GM23338 (cell line): ENCODE measurements at regions not wholly inside any gene's neighbourhood (a gene's known extent, or its start where the extent isn't known, plus 50 kb on each side); places are given as distances from the start of the nearest gene placed in this dataset.

Experiments
- ATAC-seq: fragments of 200-7000 bp; cut with Tn5 transposase; 3 replicates; pipeline ENCODE4 v1.9.1; 2020
- DNase-seq: peaks from one replicate; pipeline ENCODE4 v3.0.0-alpha.2; 2015; ENCODE audit warnings: low spot score
- H2AFZ ChIP-seq: fragments of 200-600 bp; sonication (generic); 2 replicates; pipeline ENCODE4 v1.8.0; 2016; ENCODE audit warnings: antibody characterized with exemption, mild to moderate bottlenecking, moderate library complexity
- H3F3A ChIP-seq: fragments of 200-600 bp; sonication (generic); replicated peaks from 2 replicates; pipeline ENCODE4 v1.8.0; 2017; ENCODE audit warnings: antibody characterized with exemption, mixed run types, low read depth
- H3K27ac ChIP-seq: fragments of 200-600 bp; sonication (generic); 2 replicates; pipeline ENCODE4 v1.6.1; 2016; ENCODE audit warnings: low read depth
- H3K27me3 ChIP-seq: fragments of 200-600 bp; sonication (generic); 2 replicates; pipeline ENCODE4 v1.8.0; 2016; ENCODE audit warnings: mild to moderate bottlenecking, mixed run types, moderate library complexity; ENCODE audit not compliant: insufficient read depth
- H3K36me3 ChIP-seq: fragments of 200-600 bp; sonication (generic); 2 replicates; pipeline ENCODE4 v1.8.0; 2016; ENCODE audit warnings: mild to moderate bottlenecking; ENCODE audit not compliant: insufficient read depth
- H3K4me1 ChIP-seq: fragments of 200-600 bp; sonication (generic); 2 replicates; pipeline ENCODE4 v1.8.0; 2016; ENCODE audit warnings: mild to moderate bottlenecking, moderate library complexity; ENCODE audit not compliant: insufficient read depth
- H3K4me2 ChIP-seq: fragments of 200-600 bp; sonication (generic); 2 replicates; pipeline ENCODE4 v1.7.1; 2017; ENCODE audit warnings: mixed run types
- H3K4me3 ChIP-seq: fragments of 200-600 bp; sonication (generic); 2 replicates; pipeline ENCODE4 v1.6.1; 2016; ENCODE audit warnings: mixed run types
- H3K79me2 ChIP-seq: fragments of 200-600 bp; sonication (generic); replicated peaks from 2 replicates; pipeline ENCODE4 v1.8.0; 2017; ENCODE audit warnings: mild to moderate bottlenecking; ENCODE audit not compliant: insufficient read depth
- H3K9me2 ChIP-seq: fragments of 200-600 bp; sonication (generic); 2 replicates; pipeline ENCODE4 v1.8.0; 2017; ENCODE audit not compliant: insufficient read depth
- H4K20me1 ChIP-seq: fragments of 200-600 bp; sonication (generic); replicated peaks from 2 replicates; pipeline ENCODE4 v1.8.0; 2017; ENCODE audit warnings: mild to moderate bottlenecking; ENCODE audit not compliant: insufficient read depth
- H3K27ac Mint-ChIP-seq: 2 replicates; pipeline ENCODE4 v1.8.0; 2020; ENCODE audit warnings: inconsistent platforms, mild to moderate bottlenecking, moderate library complexity, mixed read lengths
- H3K27me3 Mint-ChIP-seq: 3 replicates; pipeline ENCODE4 v1.8.0; 2022; ENCODE audit warnings: low read depth, mild to moderate bottlenecking, moderate library complexity, mixed read lengths, inconsistent platforms; ENCODE audit not compliant: insufficient read depth, poor library complexity
- H3K36me3 Mint-ChIP-seq: 3 replicates; pipeline ENCODE4 v1.8.0; 2021; ENCODE audit warnings: low read depth, mild to moderate bottlenecking, inconsistent platforms, moderate library complexity, mixed read lengths
- H3K4me1 Mint-ChIP-seq: 3 replicates; pipeline ENCODE4 v1.8.0; 2020; ENCODE audit warnings: mild to moderate bottlenecking, inconsistent platforms, mixed read lengths
- H3K4me3 Mint-ChIP-seq: 3 replicates; pipeline ENCODE4 v1.8.0; 2021; ENCODE audit warnings: moderate library complexity, mild to moderate bottlenecking, inconsistent platforms, mixed read lengths
- H3K9me3 Mint-ChIP-seq: 3 replicates; pipeline ENCODE4 v1.8.0; 2020; ENCODE audit warnings: moderate library complexity, mild to moderate bottlenecking, inconsistent platforms, mixed read lengths
- CREB1 ChIP-seq: fragments of 250-450 bp; sonication (Bioruptor Pico); IDR thresholded peaks from 2 replicates; pipeline ENCODE4 v1.5.0; 2020; ENCODE audit warnings: low read depth, mild to moderate bottlenecking, moderate library complexity
- EZH2phosphoT487 ChIP-seq: fragments of 200-600 bp; sonication (generic); IDR thresholded peaks from one replicate; pipeline ENCODE4 v1.8.1; 2018; ENCODE audit warnings: antibody characterized with exemption; ENCODE audit not compliant: unreplicated experiment
- JUNB ChIP-seq: IDR thresholded peaks from one replicate; pipeline ENCODE4 v1.6.1; 2016; ENCODE audit warnings: antibody characterized with exemption; ENCODE audit not compliant: unreplicated experiment
- STAT1 ChIP-seq: IDR thresholded peaks from one replicate; pipeline ENCODE4 v1.6.1; 2016; ENCODE audit warnings: antibody characterized with exemption; ENCODE audit not compliant: unreplicated experiment
- ZNF114 ChIP-seq: fragments of 250-450 bp; sonication (Bioruptor Pico); IDR thresholded peaks from 2 replicates; pipeline ENCODE4 v1.5.0; 2020; ENCODE audit warnings: mild to moderate bottlenecking, moderate library complexity
- TF ChIP-seq, protein P1 (sequence below), 2 experiments: fragments of 200-600 bp in 1 of 2; sonication (generic) in 1 of 2; conservative IDR thresholded peaks; 2 replicates each; pipeline versions ENCODE4 v1.5.1 to v1.6.1; 2016 to 2017; ENCODE audit warnings: antibody characterized with exemption in 2 of 2, low read depth in 2 of 2, mild to moderate bottlenecking in 2 of 2, moderate library complexity in 1 of 2
- TF ChIP-seq, protein P2 (sequence below): IDR thresholded peaks from one replicate; pipeline ENCODE4 v1.6.1; 2018; ENCODE audit warnings: antibody characterized with exemption; ENCODE audit not compliant: unreplicated experiment
- TF ChIP-seq, protein P3 (sequence below): fragments of 250-450 bp; sonication (Bioruptor Pico); IDR thresholded peaks from 2 replicates; pipeline ENCODE4 v1.5.0; 2020; ENCODE audit warnings: mild to moderate bottlenecking, moderate library complexity

DNA sequence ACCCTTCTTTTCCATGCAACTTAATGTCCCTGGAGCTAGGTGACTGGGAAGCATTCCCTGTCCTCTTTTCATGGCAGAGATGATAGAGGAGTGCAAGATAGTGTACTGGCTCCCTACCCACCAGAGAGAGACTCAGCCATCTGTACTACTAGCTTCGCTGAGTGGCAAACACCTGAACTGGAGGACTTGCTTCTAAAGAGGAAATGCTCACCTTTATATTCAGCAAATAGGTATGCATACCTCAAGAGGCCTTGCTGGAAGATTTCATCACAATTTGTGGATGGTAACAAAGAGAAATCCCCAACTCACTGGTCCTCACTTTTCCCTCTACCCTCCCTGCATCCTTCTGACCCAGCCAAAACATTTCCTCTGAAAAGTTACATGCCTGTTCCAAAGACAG lies 124.1 kb downstream of the FOXA2 start:
- no peak overlapping the region for H3K4me3 ChIP-seq
- peaks cover 41% of the 10 kb centered on the region for H3K27me3 Mint-ChIP-seq
- no peak overlapping the region for H2AFZ ChIP-seq
- TF ChIP-seq EZH2phosphoT487 (no peak), ZNF114 (no peak)
- TF ChIP-seq, protein P1, sequence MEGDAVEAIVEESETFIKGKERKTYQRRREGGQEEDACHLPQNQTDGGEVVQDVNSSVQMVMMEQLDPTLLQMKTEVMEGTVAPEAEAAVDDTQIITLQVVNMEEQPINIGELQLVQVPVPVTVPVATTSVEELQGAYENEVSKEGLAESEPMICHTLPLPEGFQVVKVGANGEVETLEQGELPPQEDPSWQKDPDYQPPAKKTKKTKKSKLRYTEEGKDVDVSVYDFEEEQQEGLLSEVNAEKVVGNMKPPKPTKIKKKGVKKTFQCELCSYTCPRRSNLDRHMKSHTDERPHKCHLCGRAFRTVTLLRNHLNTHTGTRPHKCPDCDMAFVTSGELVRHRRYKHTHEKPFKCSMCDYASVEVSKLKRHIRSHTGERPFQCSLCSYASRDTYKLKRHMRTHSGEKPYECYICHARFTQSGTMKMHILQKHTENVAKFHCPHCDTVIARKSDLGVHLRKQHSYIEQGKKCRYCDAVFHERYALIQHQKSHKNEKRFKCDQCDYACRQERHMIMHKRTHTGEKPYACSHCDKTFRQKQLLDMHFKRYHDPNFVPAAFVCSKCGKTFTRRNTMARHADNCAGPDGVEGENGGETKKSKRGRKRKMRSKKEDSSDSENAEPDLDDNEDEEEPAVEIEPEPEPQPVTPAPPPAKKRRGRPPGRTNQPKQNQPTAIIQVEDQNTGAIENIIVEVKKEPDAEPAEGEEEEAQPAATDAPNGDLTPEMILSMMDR (conservative IDR thresholded peaks at IDR 0.05; ENCODE audit: low read depth in 2 of 2), result no peak
- H3K4me1 ChIP-seq, result peaks cover 24% of the 10 kb centered on the region
- no peaks in the 10 kb centered on the region for H3K36me3 Mint-ChIP-seq
- H3K9me2 ChIP-seq, result no peaks in the 10 kb centered on the region
- DNase-seq (no peak), ATAC-seq (no peak)
- H3F3A ChIP-seq, result no peaks in the 10 kb centered on the region
- H3K27me3 ChIP-seq, result peaks cover 66% of the 10 kb centered on the region
- H3K27ac Mint-ChIP-seq, result no peak overlapping the region
- H3K27ac ChIP-seq, result no peak overlapping the region
- H3K4me1 Mint-ChIP-seq, result peaks cover 39% of the 10 kb centered on the region
- H3K4me3 Mint-ChIP-seq, result no peak overlapping the region
- no peaks in the 10 kb centered on the region for H3K79me2 ChIP-seq
- H3K9me3 Mint-ChIP-seq, result no peaks in the 10 kb centered on the region
- H4K20me1 ChIP-seq, result peaks cover 18% of the 10 kb centered on the region
- no peaks in the 10 kb centered on the region for H3K36me3 ChIP-seq
- no peak overlapping the region for H3K4me2 ChIP-seq

DNA sequence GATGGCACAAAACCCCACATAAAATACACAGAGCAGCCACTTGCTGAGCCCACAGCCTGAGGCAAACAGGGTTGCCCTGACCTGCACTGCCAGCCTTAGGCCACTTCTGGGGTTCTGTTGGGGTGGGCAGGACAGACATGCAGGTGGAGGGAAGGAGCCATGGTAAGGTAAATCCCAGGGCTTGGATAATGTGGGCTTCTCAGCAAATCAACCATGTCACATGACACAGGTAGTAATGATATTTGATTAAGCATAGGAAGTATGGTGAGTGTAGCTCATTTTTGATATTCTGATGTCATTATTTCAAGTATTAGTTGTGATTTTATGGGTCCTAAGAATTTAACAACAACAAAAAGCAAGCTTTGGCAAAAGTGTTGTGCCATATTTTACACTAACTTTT lies 124.6 kb downstream of the FOXA2 start:
- H3K9me2 ChIP-seq, result no peaks in the 10 kb centered on the region
- no peak overlapping the region for H2AFZ ChIP-seq
- no peak overlapping the region for H3K4me2 ChIP-seq
- H3K4me3 Mint-ChIP-seq, result no peak overlapping the region
- H3K27ac ChIP-seq, result no peak overlapping the region
- TF ChIP-seq, protein P1 (conservative IDR thresholded peaks at IDR 0.05; ENCODE audit: low read depth in 2 of 2), result no peak
- TF ChIP-seq, protein P2, sequence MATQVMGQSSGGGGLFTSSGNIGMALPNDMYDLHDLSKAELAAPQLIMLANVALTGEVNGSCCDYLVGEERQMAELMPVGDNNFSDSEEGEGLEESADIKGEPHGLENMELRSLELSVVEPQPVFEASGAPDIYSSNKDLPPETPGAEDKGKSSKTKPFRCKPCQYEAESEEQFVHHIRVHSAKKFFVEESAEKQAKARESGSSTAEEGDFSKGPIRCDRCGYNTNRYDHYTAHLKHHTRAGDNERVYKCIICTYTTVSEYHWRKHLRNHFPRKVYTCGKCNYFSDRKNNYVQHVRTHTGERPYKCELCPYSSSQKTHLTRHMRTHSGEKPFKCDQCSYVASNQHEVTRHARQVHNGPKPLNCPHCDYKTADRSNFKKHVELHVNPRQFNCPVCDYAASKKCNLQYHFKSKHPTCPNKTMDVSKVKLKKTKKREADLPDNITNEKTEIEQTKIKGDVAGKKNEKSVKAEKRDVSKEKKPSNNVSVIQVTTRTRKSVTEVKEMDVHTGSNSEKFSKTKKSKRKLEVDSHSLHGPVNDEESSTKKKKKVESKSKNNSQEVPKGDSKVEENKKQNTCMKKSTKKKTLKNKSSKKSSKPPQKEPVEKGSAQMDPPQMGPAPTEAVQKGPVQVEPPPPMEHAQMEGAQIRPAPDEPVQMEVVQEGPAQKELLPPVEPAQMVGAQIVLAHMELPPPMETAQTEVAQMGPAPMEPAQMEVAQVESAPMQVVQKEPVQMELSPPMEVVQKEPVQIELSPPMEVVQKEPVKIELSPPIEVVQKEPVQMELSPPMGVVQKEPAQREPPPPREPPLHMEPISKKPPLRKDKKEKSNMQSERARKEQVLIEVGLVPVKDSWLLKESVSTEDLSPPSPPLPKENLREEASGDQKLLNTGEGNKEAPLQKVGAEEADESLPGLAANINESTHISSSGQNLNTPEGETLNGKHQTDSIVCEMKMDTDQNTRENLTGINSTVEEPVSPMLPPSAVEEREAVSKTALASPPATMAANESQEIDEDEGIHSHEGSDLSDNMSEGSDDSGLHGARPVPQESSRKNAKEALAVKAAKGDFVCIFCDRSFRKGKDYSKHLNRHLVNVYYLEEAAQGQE, result no peak
- TF ChIP-seq JUNB (no peak), STAT1 (no peak), CREB1 (no peak)
- TF ChIP-seq, protein P3, sequence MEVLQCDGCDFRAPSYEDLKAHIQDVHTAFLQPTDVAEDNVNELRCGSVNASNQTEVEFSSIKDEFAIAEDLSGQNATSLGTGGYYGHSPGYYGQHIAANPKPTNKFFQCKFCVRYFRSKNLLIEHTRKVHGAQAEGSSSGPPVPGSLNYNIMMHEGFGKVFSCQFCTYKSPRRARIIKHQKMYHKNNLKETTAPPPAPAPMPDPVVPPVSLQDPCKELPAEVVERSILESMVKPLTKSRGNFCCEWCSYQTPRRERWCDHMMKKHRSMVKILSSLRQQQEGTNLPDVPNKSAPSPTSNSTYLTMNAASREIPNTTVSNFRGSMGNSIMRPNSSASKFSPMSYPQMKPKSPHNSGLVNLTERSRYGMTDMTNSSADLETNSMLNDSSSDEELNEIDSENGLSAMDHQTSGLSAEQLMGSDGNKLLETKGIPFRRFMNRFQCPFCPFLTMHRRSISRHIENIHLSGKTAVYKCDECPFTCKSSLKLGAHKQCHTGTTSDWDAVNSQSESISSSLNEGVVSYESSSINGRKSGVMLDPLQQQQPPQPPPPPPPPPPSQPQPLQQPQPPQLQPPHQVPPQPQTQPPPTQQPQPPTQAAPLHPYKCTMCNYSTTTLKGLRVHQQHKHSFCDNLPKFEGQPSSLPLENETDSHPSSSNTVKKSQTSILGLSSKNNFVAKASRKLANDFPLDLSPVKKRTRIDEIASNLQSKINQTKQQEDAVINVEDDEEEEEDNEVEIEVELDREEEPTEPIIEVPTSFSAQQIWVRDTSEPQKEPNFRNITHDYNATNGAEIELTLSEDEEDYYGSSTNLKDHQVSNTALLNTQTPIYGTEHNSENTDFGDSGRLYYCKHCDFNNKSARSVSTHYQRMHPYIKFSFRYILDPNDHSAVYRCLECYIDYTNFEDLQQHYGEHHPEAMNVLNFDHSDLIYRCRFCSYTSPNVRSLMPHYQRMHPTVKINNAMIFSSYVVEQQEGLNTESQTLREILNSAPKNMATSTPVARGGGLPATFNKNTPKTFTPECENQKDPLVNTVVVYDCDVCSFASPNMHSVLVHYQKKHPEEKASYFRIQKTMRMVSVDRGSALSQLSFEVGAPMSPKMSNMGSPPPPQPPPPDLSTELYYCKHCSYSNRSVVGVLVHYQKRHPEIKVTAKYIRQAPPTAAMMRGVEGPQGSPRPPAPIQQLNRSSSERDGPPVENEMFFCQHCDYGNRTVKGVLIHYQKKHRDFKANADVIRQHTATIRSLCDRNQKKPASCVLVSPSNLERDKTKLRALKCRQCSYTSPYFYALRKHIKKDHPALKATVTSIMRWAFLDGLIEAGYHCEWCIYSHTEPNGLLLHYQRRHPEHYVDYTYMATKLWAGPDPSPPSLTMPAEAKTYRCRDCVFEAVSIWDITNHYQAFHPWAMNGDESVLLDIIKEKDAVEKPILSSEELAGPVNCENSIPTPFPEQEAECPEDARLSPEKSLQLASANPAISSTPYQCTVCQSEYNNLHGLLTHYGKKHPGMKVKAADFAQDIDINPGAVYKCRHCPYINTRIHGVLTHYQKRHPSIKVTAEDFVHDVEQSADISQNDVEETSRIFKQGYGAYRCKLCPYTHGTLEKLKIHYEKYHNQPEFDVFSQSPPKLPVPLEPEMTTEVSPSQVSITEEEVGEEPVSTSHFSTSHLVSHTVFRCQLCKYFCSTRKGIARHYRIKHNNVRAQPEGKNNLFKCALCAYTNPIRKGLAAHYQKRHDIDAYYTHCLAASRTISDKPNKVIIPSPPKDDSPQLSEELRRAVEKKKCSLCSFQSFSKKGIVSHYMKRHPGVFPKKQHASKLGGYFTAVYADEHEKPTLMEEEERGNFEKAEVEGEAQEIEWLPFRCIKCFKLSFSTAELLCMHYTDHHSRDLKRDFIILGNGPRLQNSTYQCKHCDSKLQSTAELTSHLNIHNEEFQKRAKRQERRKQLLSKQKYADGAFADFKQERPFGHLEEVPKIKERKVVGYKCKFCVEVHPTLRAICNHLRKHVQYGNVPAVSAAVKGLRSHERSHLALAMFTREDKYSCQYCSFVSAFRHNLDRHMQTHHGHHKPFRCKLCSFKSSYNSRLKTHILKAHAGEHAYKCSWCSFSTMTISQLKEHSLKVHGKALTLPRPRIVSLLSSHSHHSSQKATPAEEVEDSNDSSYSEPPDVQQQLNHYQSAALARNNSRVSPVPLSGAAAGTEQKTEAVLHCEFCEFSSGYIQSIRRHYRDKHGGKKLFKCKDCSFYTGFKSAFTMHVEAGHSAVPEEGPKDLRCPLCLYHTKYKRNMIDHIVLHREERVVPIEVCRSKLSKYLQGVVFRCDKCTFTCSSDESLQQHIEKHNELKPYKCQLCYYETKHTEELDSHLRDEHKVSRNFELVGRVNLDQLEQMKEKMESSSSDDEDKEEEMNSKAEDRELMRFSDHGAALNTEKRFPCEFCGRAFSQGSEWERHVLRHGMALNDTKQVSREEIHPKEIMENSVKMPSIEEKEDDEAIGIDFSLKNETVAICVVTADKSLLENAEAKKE (CRISPR knock-in tag), result no peak
- peaks cover 39% of the 10 kb centered on the region for H3K4me1 Mint-ChIP-seq
- no peak overlapping the region for H3K27ac Mint-ChIP-seq
- peaks cover 41% of the 10 kb centered on the region for H3K27me3 Mint-ChIP-seq
- DNase-seq (no peak), ATAC-seq (no peak)
- peaks cover 71% of the 10 kb centered on the region for H3K27me3 ChIP-seq
- peaks cover 18% of the 10 kb centered on the region for H4K20me1 ChIP-seq
- no peaks in the 10 kb centered on the region for H3K9me3 Mint-ChIP-seq
- H3K4me3 ChIP-seq, result no peak overlapping the region
- H3K4me1 ChIP-seq, result peaks cover 24% of the 10 kb centered on the region
- no peaks in the 10 kb centered on the region for H3K36me3 ChIP-seq
- H3F3A ChIP-seq, result no peaks in the 10 kb centered on the region
- no peaks in the 10 kb centered on the region for H3K79me2 ChIP-seq
- H3K36me3 Mint-ChIP-seq, result no peaks in the 10 kb centered on the region
